Ascending aorta (tissue), 2 donors: ENCODE measurements at regions not wholly inside any gene's neighbourhood (a gene's known extent, or its start where the extent isn't known, plus 50 kb on each side); places are given as distances from the start of the nearest gene placed in this dataset.
"Not testable (repeated sequence)": the region's sequence is repeated elsewhere in the genome, so short reads cannot be mapped to it uniquely, and the experiment has no call there.

Source experiments
- DNase-seq, 2 donors: peaks; one replicate each; pipeline ENCODE4 v3.0.0-alpha.2; 2019; ENCODE audit warnings: low spot score in 2 of 2
- H3K27ac ChIP-seq, 2 donors: fragments of 200-600 bp; sonication (generic); one replicate each; pipeline ENCODE4 v1.5.1; 2016 to 2017; ENCODE audit warnings: mild to moderate bottlenecking in 1 of 2
- H3K27me3 ChIP-seq: fragments of 200-600 bp; sonication (generic); one replicate; pipeline ENCODE4 v1.5.1; 2017
- H3K36me3 ChIP-seq, 2 donors: fragments of 200-600 bp; sonication (generic); one replicate each; pipeline ENCODE4 v1.5.1; 2016
- H3K4me1 ChIP-seq, 2 donors: fragments of 200-600 bp; sonication (generic); one replicate each; pipeline ENCODE4 v1.5.1; 2016 to 2017; ENCODE audit warnings: mild to moderate bottlenecking in 1 of 2
- H3K4me3 ChIP-seq, 2 donors: fragments of 200-600 bp; sonication (generic); one replicate each; pipeline ENCODE4 v1.5.1; 2016 to 2017; ENCODE audit warnings: mild to moderate bottlenecking in 1 of 2
- H3K9me3 ChIP-seq, 2 donors: fragments of 200-600 bp; sonication (generic); one replicate each; pipeline ENCODE4 v1.5.1; 2016
- CTCF ChIP-seq, 3 experiments: fragments of 200-600 bp in 2 of 3; fragments of 450-650 bp in 1 of 3; sonication (generic) in 2 of 3; IDR thresholded peaks; one replicate each; pipeline ENCODE4 v1.5.1; 2016 to 2019; ENCODE audit warnings: antibody characterized with exemption in 3 of 3, mild to moderate bottlenecking in 1 of 3, moderate library complexity in 1 of 3
- intact Hi-C: fragments of 100-400 bp; cut with DNase I; formaldehyde crosslinking; loops from one replicate; pipeline ENCODE4 v1.15.1; 2023

- Histone ChIP-seq H3K36me3 (no peaks in the 10 kb centered on the region), H3K27ac (no peak overlapping the region), H3K9me3 (no peaks in the 10 kb centered on the region), H3K27me3 (no peaks in the 10 kb centered on the region), H3K4me1 (no peaks in the 10 kb centered on the region), H3K4me3 (no peak overlapping the region)
- TF ChIP-seq CTCF (IDR thresholded peaks at IDR 0.05): no peak
- intact Hi-C loops: no loop called here
- DNase-seq: no peak
These were observed 356.3 kb downstream of the MAT2B start for GRCh38 chr5:163861670-163862069.

GRCh38 chr5:163867324-163867723 lies 361.9 kb downstream of the MAT2B start:
- intact Hi-C loops: no loop called here

GRCh38 chr5:163867738-163868137 lies 362.3 kb downstream of the MAT2B start:
- no peaks in the 10 kb centered on the region for H3K27me3 ChIP-seq
- no peak overlapping the region for H3K4me3 ChIP-seq
- intact Hi-C loops: no loop called here
- H3K4me1 ChIP-seq: no peaks in the 10 kb centered on the region
- no peak for DNase-seq
- H3K27ac ChIP-seq: no peak overlapping the region
- H3K36me3 ChIP-seq: no peaks in the 10 kb centered on the region
- no peak for TF ChIP-seq CTCF (IDR thresholded peaks at IDR 0.05)
- no peaks in the 10 kb centered on the region for H3K9me3 ChIP-seq

More at GRCh38 chr5:163867324-163867723, 361.9 kb downstream of the MAT2B start:
- DNase-seq: no peak
- no peak for TF ChIP-seq CTCF (IDR thresholded peaks at IDR 0.05)
- no peaks in the 10 kb centered on the region for H3K4me1 ChIP-seq
- no peaks in the 10 kb centered on the region for H3K27me3 ChIP-seq
- no peaks in the 10 kb centered on the region for H3K36me3 ChIP-seq
- no peaks in the 10 kb centered on the region for H3K9me3 ChIP-seq
- no peak overlapping the region for H3K27ac ChIP-seq
- H3K4me3 ChIP-seq: no peak overlapping the region

DNA sequence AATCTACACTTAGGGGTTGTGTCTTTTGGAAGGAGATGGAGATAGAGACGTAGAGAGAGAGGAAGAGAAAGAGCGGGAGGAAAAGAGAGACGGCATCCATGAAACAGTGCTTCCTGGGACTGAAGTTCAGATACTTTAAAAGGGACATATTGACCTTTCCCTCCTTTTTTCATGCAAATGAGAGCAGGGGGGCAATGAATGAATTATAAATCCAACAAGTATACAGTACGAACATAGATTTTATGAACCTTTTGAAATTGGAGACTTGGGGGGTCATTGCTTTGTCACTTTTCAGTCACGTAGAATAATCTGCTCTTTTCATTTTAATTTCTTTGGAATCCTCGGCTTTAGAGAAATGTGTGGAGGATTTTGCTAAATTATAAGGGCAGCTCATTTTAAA lies 364.2 kb downstream of the MAT2B start:
- Histone ChIP-seq H3K27ac (no peak overlapping the region), H3K27me3 (no peaks in the 10 kb centered on the region), H3K4me1 (no peaks in the 10 kb centered on the region), H3K4me3 (no peak overlapping the region), H3K36me3 (no peaks in the 10 kb centered on the region), H3K9me3 (no peaks in the 10 kb centered on the region)
- intact Hi-C loops: no loop called here
- no peak for DNase-seq
- TF ChIP-seq CTCF (IDR thresholded peaks at IDR 0.05): no peak

GRCh38 chr5:163870441-163870840 lies 365.0 kb downstream of the MAT2B start:
- Histone ChIP-seq H3K4me1 (no peaks in the 10 kb centered on the region), H3K36me3 (no peaks in the 10 kb centered on the region), H3K4me3 (no peak overlapping the region), H3K27ac (no peak overlapping the region), H3K9me3 (no peaks in the 10 kb centered on the region), H3K27me3 (no peaks in the 10 kb centered on the region)
- TF ChIP-seq CTCF (IDR thresholded peaks at IDR 0.05): no peak
- intact Hi-C loops: no loop called here
- no peak for DNase-seq

DNA sequence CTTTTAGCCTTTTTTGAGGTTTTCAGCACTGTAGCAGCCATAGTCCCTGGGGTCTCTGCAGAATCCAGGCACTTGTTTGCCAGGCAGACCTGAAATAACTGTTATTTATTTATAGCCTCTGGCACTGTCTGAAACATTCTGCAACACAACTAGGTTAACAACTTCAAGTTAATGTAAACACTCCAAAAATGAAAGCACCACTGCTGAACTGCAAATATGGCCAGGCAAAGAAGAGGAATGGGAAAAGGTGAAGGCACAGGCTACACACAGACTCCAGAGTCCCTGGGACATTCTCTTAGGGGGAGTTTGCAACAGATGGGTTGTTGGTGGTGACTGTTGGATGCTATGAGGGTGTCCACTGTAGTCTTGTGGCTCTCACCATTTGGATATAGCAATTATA lies 369.0 kb downstream of the MAT2B start:
- Histone ChIP-seq H3K4me3 (no peak overlapping the region), H3K27ac (no peak overlapping the region), H3K4me1 (no peaks in the 10 kb centered on the region), H3K36me3 (no peaks in the 10 kb centered on the region), H3K27me3 (no peaks in the 10 kb centered on the region), H3K9me3 (no peaks in the 10 kb centered on the region)
- no peak for TF ChIP-seq CTCF (IDR thresholded peaks at IDR 0.05)
- intact Hi-C loops: no loop called here
- DNase-seq: no peak

GRCh38 chr5:163874912-163875311 lies 369.5 kb downstream of the MAT2B start:
- H3K27ac ChIP-seq, intact Hi-C loops, H3K27me3 ChIP-seq, H3K9me3 ChIP-seq, H3K4me1 ChIP-seq, DNase-seq, H3K36me3 ChIP-seq, H3K4me3 ChIP-seq: not testable (repeated sequence)
